DOHH2 (cell line): ENCODE measurements at regions not wholly inside any gene's neighbourhood (a gene's known extent, or its start where the extent isn't known, plus 50 kb on each side); places are given as distances from the start of the nearest gene placed in this dataset.

Source experiments
- EZH2phosphoT487 ChIP-seq: fragments of 200-600 bp; sonication (generic); IDR thresholded peaks from 2 replicates; pipeline ENCODE4 v1.6.1; 2017; ENCODE audit warnings: borderline replicate concordance, mild to moderate bottlenecking, antibody characterized with exemption, low read length, moderate library complexity, mixed read lengths
- TF ChIP-seq, protein P1 (sequence below): fragments of 200-600 bp; sonication (generic); IDR thresholded peaks from one replicate; pipeline ENCODE4 v1.5.1; 2014; ENCODE audit warnings: antibody characterized with exemption, mild to moderate bottlenecking, low read depth, low read length; ENCODE audit not compliant: poor library complexity, severe bottlenecking

DNA sequence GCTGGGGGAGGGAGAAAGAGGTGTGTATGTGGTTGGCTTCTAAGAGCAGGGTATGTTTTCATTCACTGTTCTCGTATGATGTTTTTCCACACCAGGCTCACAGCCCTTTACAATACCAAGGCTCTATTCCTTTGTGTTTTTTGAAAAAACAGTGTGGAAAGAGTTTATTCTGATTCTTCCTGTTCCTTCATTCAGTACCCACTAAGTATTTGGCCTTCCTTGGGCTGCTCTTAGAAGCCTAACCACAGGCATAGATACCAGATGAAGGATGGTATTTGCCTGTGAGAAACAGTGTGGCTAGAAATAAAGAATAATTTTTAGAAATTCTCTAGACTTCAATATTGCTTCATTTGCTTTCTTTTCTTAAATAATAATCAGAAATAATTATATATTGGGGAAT, 518.0 kb upstream of the DIPK2B start:
- TF ChIP-seq, protein P1, sequence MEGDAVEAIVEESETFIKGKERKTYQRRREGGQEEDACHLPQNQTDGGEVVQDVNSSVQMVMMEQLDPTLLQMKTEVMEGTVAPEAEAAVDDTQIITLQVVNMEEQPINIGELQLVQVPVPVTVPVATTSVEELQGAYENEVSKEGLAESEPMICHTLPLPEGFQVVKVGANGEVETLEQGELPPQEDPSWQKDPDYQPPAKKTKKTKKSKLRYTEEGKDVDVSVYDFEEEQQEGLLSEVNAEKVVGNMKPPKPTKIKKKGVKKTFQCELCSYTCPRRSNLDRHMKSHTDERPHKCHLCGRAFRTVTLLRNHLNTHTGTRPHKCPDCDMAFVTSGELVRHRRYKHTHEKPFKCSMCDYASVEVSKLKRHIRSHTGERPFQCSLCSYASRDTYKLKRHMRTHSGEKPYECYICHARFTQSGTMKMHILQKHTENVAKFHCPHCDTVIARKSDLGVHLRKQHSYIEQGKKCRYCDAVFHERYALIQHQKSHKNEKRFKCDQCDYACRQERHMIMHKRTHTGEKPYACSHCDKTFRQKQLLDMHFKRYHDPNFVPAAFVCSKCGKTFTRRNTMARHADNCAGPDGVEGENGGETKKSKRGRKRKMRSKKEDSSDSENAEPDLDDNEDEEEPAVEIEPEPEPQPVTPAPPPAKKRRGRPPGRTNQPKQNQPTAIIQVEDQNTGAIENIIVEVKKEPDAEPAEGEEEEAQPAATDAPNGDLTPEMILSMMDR = no peak
- no peak for TF ChIP-seq EZH2phosphoT487
